ENCODE measurements at regions not wholly inside any gene's neighbourhood (a gene's known extent, or its start where the extent isn't known, plus 50 kb on each side); places are given as distances from the start of the nearest gene placed in this dataset.

DNA sequence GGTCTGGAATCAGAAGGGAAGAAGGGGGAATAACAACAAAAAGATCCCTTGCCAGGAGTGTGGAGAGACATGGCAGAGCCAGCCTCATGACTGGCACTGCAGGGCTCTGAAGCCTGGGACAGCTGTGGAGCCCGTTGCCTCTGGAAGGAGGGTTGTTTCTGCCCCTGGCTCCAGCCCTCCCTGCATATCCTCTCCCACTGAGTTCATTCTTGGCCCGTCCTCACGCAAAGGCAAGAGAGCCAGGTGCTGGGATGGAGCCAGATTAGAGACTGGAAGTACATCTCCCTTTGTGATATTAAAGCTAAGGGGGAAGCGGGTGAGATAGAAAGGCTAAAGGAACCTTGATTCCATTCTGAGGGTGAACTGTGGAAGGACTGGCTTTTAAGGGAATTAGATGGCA, 141.5 kb upstream of the NPVF start:
- Histone ChIP-seq H3K27me3 (ENCODE audit: control insufficient read depth in 2 of 2, insufficient read depth in 2 of 2, low read length in 2 of 2) (no peaks in the 10 kb centered on the region), H3K9ac (replicated peaks; ENCODE audit: extremely low read depth, insufficient read depth, low read length) (no peak overlapping the region), H3K9me1 (replicated peaks; ENCODE audit: control insufficient read depth, extremely low read depth, insufficient read depth, low read length) (no peaks in the 10 kb centered on the region), H3K27ac (ENCODE audit: insufficient read depth, low read depth, low read length) (no peak overlapping the region), H3K9me3 (replicated peaks; ENCODE audit: control insufficient read depth, insufficient read depth, low read length) (no peaks in the 10 kb centered on the region), H3K79me2 (ENCODE audit: control insufficient read depth, insufficient read depth, low read length) (no peaks in the 10 kb centered on the region), H3K4me3 (replicated peaks in 1 of 3; ENCODE audit: insufficient read depth in 1 of 3, low read depth in 1 of 3, low read length in 3 of 3) (no peak overlapping the region), H3K4me2 (ENCODE audit: insufficient read depth, low read length) (no peak overlapping the region), H3K36me3 (ENCODE audit: control insufficient read depth in 2 of 2, extremely low read depth in 1 of 2, insufficient read depth in 2 of 2, low read length in 2 of 2) (no peaks in the 10 kb centered on the region), H4K20me1 (replicated peaks; ENCODE audit: control insufficient read depth, extremely low read depth, insufficient read depth, low read length) (no peaks in the 10 kb centered on the region), H2AFZ (ENCODE audit: low read depth, low read length) (no peak overlapping the region), H3K4me1 (ENCODE audit: control insufficient read depth, extremely low read depth, insufficient read depth, low read length) (no peaks in the 10 kb centered on the region)
- no TSS peak for BruUV-seq (replicated peaks)
- ChIA-PET CTCF (interaction anchor here (1.6 kb wide), 1 partner anchor 110 kb away, joined by 3 read pairs; no protein-coding TSS in a partner anchor), POLR2A (no interaction called here)
- intact Hi-C loops (cut with micrococcal nuclease), result no loop called here
- TF ChIP-seq FOS (IDR thresholded peaks at IDR 0.05; ENCODE audit: borderline replicate concordance, insufficient read depth, low read length) (no peak), EZH2 (IDR thresholded peaks at IDR 0.05; ENCODE audit: borderline replicate concordance, low read depth, low read length, severe bottlenecking) (no peak), MAX (IDR thresholded peaks at IDR 0.05; ENCODE audit: insufficient read depth, insufficient read length) (no peak), MYC (IDR thresholded peaks at IDR 0.05; ENCODE audit: low read depth, low read length) (no peak), GATA2 (IDR thresholded peaks at IDR 0.05; ENCODE audit: insufficient read depth, insufficient read length, low read depth, low read length) (no peak), POLR2AphosphoS5 (IDR thresholded peaks at IDR 0.05; ENCODE audit: insufficient read depth, low read depth, low read length) (no peak), JUN (IDR thresholded peaks at IDR 0.05; ENCODE audit: borderline replicate concordance, insufficient read depth, insufficient read length, low read depth) (no peak), POLR2A (IDR thresholded peaks at IDR 0.05; ENCODE audit: low read depth, low read length) (no peak)
- TF ChIP-seq, protein P1, sequence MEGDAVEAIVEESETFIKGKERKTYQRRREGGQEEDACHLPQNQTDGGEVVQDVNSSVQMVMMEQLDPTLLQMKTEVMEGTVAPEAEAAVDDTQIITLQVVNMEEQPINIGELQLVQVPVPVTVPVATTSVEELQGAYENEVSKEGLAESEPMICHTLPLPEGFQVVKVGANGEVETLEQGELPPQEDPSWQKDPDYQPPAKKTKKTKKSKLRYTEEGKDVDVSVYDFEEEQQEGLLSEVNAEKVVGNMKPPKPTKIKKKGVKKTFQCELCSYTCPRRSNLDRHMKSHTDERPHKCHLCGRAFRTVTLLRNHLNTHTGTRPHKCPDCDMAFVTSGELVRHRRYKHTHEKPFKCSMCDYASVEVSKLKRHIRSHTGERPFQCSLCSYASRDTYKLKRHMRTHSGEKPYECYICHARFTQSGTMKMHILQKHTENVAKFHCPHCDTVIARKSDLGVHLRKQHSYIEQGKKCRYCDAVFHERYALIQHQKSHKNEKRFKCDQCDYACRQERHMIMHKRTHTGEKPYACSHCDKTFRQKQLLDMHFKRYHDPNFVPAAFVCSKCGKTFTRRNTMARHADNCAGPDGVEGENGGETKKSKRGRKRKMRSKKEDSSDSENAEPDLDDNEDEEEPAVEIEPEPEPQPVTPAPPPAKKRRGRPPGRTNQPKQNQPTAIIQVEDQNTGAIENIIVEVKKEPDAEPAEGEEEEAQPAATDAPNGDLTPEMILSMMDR (IDR thresholded peaks at IDR 0.05; ENCODE audit: extremely low read depth in 1 of 2, insufficient read depth in 1 of 2, low read depth in 1 of 2, low read length in 2 of 2), result no peak
- dilution Hi-C loops (cut with MboI; ENCODE audit: extremely low pct_ligation_motif_present, low sequenced_read_pairs), result no loop called here
- FAIRE-seq (no peak), DNase-seq (ENCODE audit: low read depth, low spot score) (no peak)
